H1 (cell line): ENCODE measurements at regions not wholly inside any gene's neighbourhood (a gene's known extent, or its start where the extent isn't known, plus 50 kb on each side); places are given as distances from the start of the nearest gene placed in this dataset.

Experiments
- CTCF ChIA-PET: fragments of 300-600 bp; sonication (Branson Sonifier 250); formaldehyde crosslinking; loops from one replicate; lab custom pipeline; 2021; ENCODE audit not compliant: partially characterized antibody; lab: Charles Lee
- POLR2A ChIA-PET: fragments of 300-600 bp; sonication (Branson Sonifier 250); formaldehyde crosslinking; loops from one replicate; lab custom pipeline; 2021; ENCODE audit warnings: inconsistent platforms; ENCODE audit not compliant: partially characterized antibody; lab: Charles Lee
- DNase-seq, 2 experiments: peaks; one replicate each; pipeline versions ENCODE4 v3.0.0 to v3.0.0-alpha.2; 2010 to 2022; ENCODE audit warnings: low spot score in 2 of 2, low read depth in 1 of 2, mixed read lengths in 1 of 2
- FAIRE-seq: peaks from 2 replicates; lab custom pipeline; 2011; peaks lifted over from hg19 to GRCh38; lab: Jason Lieb, UNC
- H2AFZ ChIP-seq: 2 replicates; pipeline ENCODE4 v1.8.1; 2012; ENCODE audit warnings: low read length, inconsistent platforms
- H2AK5ac ChIP-seq: 2 replicates; pipeline ENCODE4 v1.6.1; 2013; ENCODE audit warnings: low read depth, low read length
- H2BK120ac ChIP-seq: replicated peaks from 2 replicates; pipeline ENCODE3; 2013; ENCODE audit warnings: low read depth, low read length, inconsistent platforms
- H2BK12ac ChIP-seq: 2 replicates; pipeline ENCODE4 v1.6.1; 2013; ENCODE audit warnings: low read depth, low read length
- H2BK15ac ChIP-seq: 2 replicates; pipeline ENCODE4 v1.6.1; 2013; ENCODE audit warnings: low read length
- H2BK20ac ChIP-seq: 2 replicates; pipeline ENCODE4 v1.6.1; 2013; ENCODE audit warnings: low read length
- H2BK5ac ChIP-seq: 2 replicates; pipeline ENCODE4 v1.6.1; 2013; ENCODE audit warnings: low read depth, low read length
- H3K14ac ChIP-seq: 2 replicates; pipeline ENCODE4 v1.6.1; 2013; ENCODE audit warnings: inconsistent platforms; ENCODE audit not compliant: insufficient read length
- H3K18ac ChIP-seq: 2 replicates; pipeline ENCODE4 v1.6.1; 2013; ENCODE audit warnings: low read length; ENCODE audit errors: extremely low read depth
- H3K23ac ChIP-seq: 2 replicates; pipeline ENCODE4 v1.6.1; 2013; ENCODE audit warnings: inconsistent platforms; ENCODE audit not compliant: insufficient read length
- H3K23me2 ChIP-seq: 2 replicates; pipeline ENCODE4 v1.6.1; 2013; ENCODE audit warnings: low read depth, low read length
- H3K27ac ChIP-seq: 2 replicates; pipeline ENCODE4 v1.6.1; 2011; ENCODE audit warnings: low read depth, low read length, inconsistent platforms
- H3K27me3 ChIP-seq, 4 experiments: replicated peaks in 1 of 4; 1 replicate in 1 of 4; 2 replicates in 3 of 4; pipeline versions ENCODE4 v1.6.1 to v1.8.1; 2011 to 2013; ENCODE audit warnings: low read length in 3 of 4, mild to moderate bottlenecking in 3 of 4, inconsistent platforms in 2 of 4, mixed read lengths in 2 of 4, moderate library complexity in 1 of 4; ENCODE audit not compliant: control insufficient read depth in 3 of 4, insufficient read depth in 3 of 4; ENCODE audit errors: extremely low read depth in 1 of 4
- H3K36me3 ChIP-seq, 4 experiments: 2 replicates each; pipeline versions ENCODE4 v1.6.1 to v1.8.1; 2011 to 2013; ENCODE audit warnings: mild to moderate bottlenecking in 4 of 4, low read length in 3 of 4, moderate library complexity in 2 of 4, control low read depth in 1 of 4, inconsistent platforms in 1 of 4; ENCODE audit not compliant: insufficient read depth in 4 of 4, control insufficient read depth in 2 of 4
- H3K4ac ChIP-seq: replicated peaks from 2 replicates; pipeline ENCODE3; 2013; ENCODE audit warnings: low read length, low read depth, mixed read lengths, inconsistent platforms; ENCODE audit not compliant: insufficient read length
- H3K4me1 ChIP-seq, 4 experiments: replicated peaks in 1 of 4; 1 replicate in 1 of 4; 2 replicates in 3 of 4; pipeline versions ENCODE4 v1.6.1 to v1.8.1; 2011 to 2013; ENCODE audit warnings: low read length in 3 of 4, inconsistent platforms in 2 of 4, mixed read lengths in 1 of 4; ENCODE audit not compliant: insufficient read depth in 4 of 4, control insufficient read depth in 3 of 4
- H3K4me2 ChIP-seq, 2 experiments: 2 replicates each; pipeline versions ENCODE4 v1.6.1 to v1.8.1; 2011 to 2013; ENCODE audit warnings: low read depth in 2 of 2, low read length in 2 of 2, control low read depth in 1 of 2, inconsistent platforms in 1 of 2, mild to moderate bottlenecking in 1 of 2; ENCODE audit not compliant: insufficient read depth in 1 of 2
- H3K4me3 ChIP-seq, 4 experiments: fragments of 200-600, 300-600 bp in 1 of 4; sonication (generic), shearing (Covaris generic), sonication (Bioruptor Twin) in 1 of 4; 2 replicates each; pipeline versions ENCODE4 v1.5.1 to v1.8.1; 2011 to 2016; ENCODE audit warnings: low read length in 4 of 4, low read depth in 3 of 4, control low read depth in 2 of 4, inconsistent platforms in 2 of 4, mild to moderate bottlenecking in 2 of 4, mixed read lengths in 1 of 4, moderate library complexity in 1 of 4; ENCODE audit not compliant: insufficient read depth in 2 of 4; ENCODE audit errors: extremely low read depth in 1 of 4
- H3K56ac ChIP-seq: replicated peaks from 2 replicates; pipeline ENCODE3; 2013; ENCODE audit warnings: low read depth, mild to moderate bottlenecking, mixed read lengths, low read length, inconsistent platforms; ENCODE audit not compliant: insufficient read length
- H3K79me1 ChIP-seq: 2 replicates; pipeline ENCODE4 v1.6.1; 2013; ENCODE audit warnings: low read depth, low read length, control low read depth
- H3K79me2 ChIP-seq, 2 experiments: 2 replicates each; pipeline versions ENCODE4 v1.6.1 to v1.8.1; 2012 to 2013; ENCODE audit warnings: low read length in 2 of 2, mild to moderate bottlenecking in 2 of 2, inconsistent platforms in 1 of 2; ENCODE audit not compliant: insufficient read depth in 2 of 2, control insufficient read depth in 1 of 2
- H3K9ac ChIP-seq, 4 experiments: replicated peaks in 1 of 4; 1 replicate in 1 of 4; 2 replicates in 3 of 4; pipeline versions ENCODE4 v1.6.1 to v1.8.1; 2011 to 2013; ENCODE audit warnings: low read depth in 3 of 4, low read length in 3 of 4, control low read depth in 2 of 4, mild to moderate bottlenecking in 2 of 4, moderate library complexity in 2 of 4, inconsistent platforms in 1 of 4; ENCODE audit errors: extremely low read depth in 1 of 4
- H3K9me3 ChIP-seq, 2 experiments: 2 replicates each; pipeline versions ENCODE4 v1.6.1 to v1.8.1; 2012 to 2013; ENCODE audit warnings: mild to moderate bottlenecking in 2 of 2, moderate library complexity in 2 of 2, control low read depth in 1 of 2, inconsistent platforms in 1 of 2, low read depth in 1 of 2, low read length in 1 of 2, mixed read lengths in 1 of 2; ENCODE audit not compliant: insufficient read depth in 2 of 2
- H4K20me1 ChIP-seq, 2 experiments: replicated peaks in 1 of 2; 2 replicates each; pipeline versions ENCODE3 to v1.8.1; 2011 to 2013; ENCODE audit warnings: inconsistent platforms in 2 of 2, low read length in 2 of 2, mild to moderate bottlenecking in 1 of 2; ENCODE audit not compliant: insufficient read depth in 2 of 2, control insufficient read depth in 1 of 2
- H4K5ac ChIP-seq: 2 replicates; pipeline ENCODE4 v1.6.1; 2013; ENCODE audit warnings: low read length, low read depth, mixed read lengths, inconsistent platforms; ENCODE audit not compliant: insufficient read length
- H4K8ac ChIP-seq: 2 replicates; pipeline ENCODE4 v1.8.0; 2013; ENCODE audit warnings: mild to moderate bottlenecking, moderate library complexity, low read length, inconsistent platforms; ENCODE audit not compliant: insufficient read depth; ENCODE audit errors: extremely low read depth
- H4K91ac ChIP-seq: replicated peaks from 2 replicates; pipeline ENCODE3; 2013; ENCODE audit warnings: low read length, mixed read lengths, inconsistent platforms; ENCODE audit not compliant: insufficient read length
- ATF2 ChIP-seq: IDR thresholded peaks from 2 replicates; pipeline ENCODE4 v1.6.1; 2012; ENCODE audit warnings: low read length, inconsistent platforms
- WGBS, 2 experiments: shearing (Covaris generic) in 1 of 2; methylation state at CpG; one replicate each; pipeline versions ENCODE4 v1.1.6 to v1.1.7; 2013 to 2015; ENCODE audit warnings: low lambda C conversion rate in 2 of 2, mixed read lengths in 2 of 2, inconsistent platforms in 1 of 2, low coverage in 1 of 2, missing lambda C conversion rate in 1 of 2; ENCODE audit not compliant: insufficient replicate concordance in 2 of 2, insufficient coverage in 1 of 2, insufficient read length in 1 of 2; ENCODE audit errors: extremely low coverage in 1 of 2, missing lambda C conversion rate in 1 of 2; 5-methylcytosine and 5-hydroxymethylcytosine counted together

GRCh38 chrX:3206314-3206713, 140.1 kb downstream of the MXRA5 start:
- H2AK5ac ChIP-seq = no peak overlapping the region
- no peak for TF ChIP-seq ATF2
- no peak overlapping the region for H4K8ac ChIP-seq
- no peak overlapping the region for H4K5ac ChIP-seq
- H3K36me3 ChIP-seq = no peaks in the 10 kb centered on the region
- H3K23me2 ChIP-seq = no peaks in the 10 kb centered on the region
- H3K27me3 ChIP-seq = no peaks in the 10 kb centered on the region
- ChIA-PET CTCF (no interaction called here), POLR2A (no interaction called here)
- H3K79me1 ChIP-seq = no peaks in the 10 kb centered on the region
- H3K4me3 ChIP-seq = no peak overlapping the region
- no peak overlapping the region for H2BK12ac ChIP-seq
- H2BK5ac ChIP-seq = no peak overlapping the region
- no peak overlapping the region for H3K9ac ChIP-seq
- no peak overlapping the region for H3K56ac ChIP-seq
- H2BK15ac ChIP-seq = no peak overlapping the region
- no peak overlapping the region for H3K4ac ChIP-seq
- no peak overlapping the region for H2BK120ac ChIP-seq
- H3K18ac ChIP-seq = no peak overlapping the region
- no peak overlapping the region for H3K4me2 ChIP-seq
- H4K20me1 ChIP-seq = no peaks in the 10 kb centered on the region
- no peaks in the 10 kb centered on the region for H3K4me1 ChIP-seq
- H3K14ac ChIP-seq = no peak overlapping the region
- 77% methylated on average over 5 of the region's 6 CpGs; no CpG with 5 or more reads in 1 of the 2 experiments for WGBS, 2 experiments
- H3K9me3 ChIP-seq = no peaks in the 10 kb centered on the region
- no peaks in the 10 kb centered on the region for H3K79me2 ChIP-seq
- DNase-seq (no peak), FAIRE-seq (no peak)
- H2BK20ac ChIP-seq = no peak overlapping the region
- H4K91ac ChIP-seq = no peak overlapping the region
- H2AFZ ChIP-seq = no peak overlapping the region
- no peak overlapping the region for H3K23ac ChIP-seq
- no peak overlapping the region for H3K27ac ChIP-seq
